GM23248 (cell line): ENCODE measurements at regions not wholly inside any gene's neighbourhood (a gene's known extent, or its start where the extent isn't known, plus 50 kb on each side); places are given as distances from the start of the nearest gene placed in this dataset.

ENCODE experiments used
- EZH2 ChIP-seq: fragments of 200-600 bp; sonication (generic); IDR thresholded peaks from 2 replicates; pipeline ENCODE4 v1.6.1; 2018; ENCODE audit warnings: antibody characterized with exemption, mild to moderate bottlenecking; ENCODE audit not compliant: insufficient read depth, poor library complexity, severe bottlenecking
- EZH2phosphoT487 ChIP-seq: fragments of 200-600 bp; sonication (generic); IDR thresholded peaks from 2 replicates; pipeline ENCODE4 v1.6.1; 2018; ENCODE audit warnings: antibody characterized with exemption, moderate library complexity, mild to moderate bottlenecking, low read depth; ENCODE audit not compliant: insufficient read depth

- no peak for TF ChIP-seq EZH2phosphoT487
- no peak for TF ChIP-seq EZH2
Measured at GRCh38 chr1:104973516-104973915, 1223.8 kb downstream of the AMY1C start.
